ENCODE measurements at regions not wholly inside any gene's neighbourhood (a gene's known extent, or its start where the extent isn't known, plus 50 kb on each side); places are given as distances from the start of the nearest gene placed in this dataset.
A peak's percentile ranks its signal among the peaks of the same experiment; 100 is the strongest.

DNA sequence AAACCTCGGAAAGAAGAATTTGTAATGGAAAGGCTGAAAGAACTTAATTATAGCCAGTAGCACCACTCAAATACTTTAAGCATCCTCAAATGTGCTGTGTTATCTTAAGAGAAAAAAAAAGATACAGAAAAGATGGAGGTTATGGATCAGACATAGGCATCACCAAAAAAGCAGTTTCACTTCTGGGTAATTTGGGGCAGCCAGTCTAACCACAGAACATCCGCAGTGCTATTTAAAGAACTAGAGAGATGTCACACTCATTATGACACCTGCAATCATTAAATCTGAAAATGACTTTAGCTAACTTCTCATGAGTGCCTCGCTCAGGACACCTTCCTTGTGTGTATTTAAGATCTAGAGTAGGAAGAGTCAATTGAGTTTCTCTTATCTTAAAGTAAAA is 211.8 kb downstream of the RBM26 start:
- TF ChIP-seq CTCF (IDR thresholded peaks at IDR 0.05) = no peak
- no peak for TF ChIP-seq EZH2 (IDR thresholded peaks at IDR 0.05; ENCODE audit: borderline replicate concordance, insufficient read depth, low read depth, low read length, poor library complexity, severe bottlenecking)
- CTCF ChIA-PET = no interaction called here
- H3K4me1 Mint-ChIP-seq = peaks cover 62% of the 10 kb centered on the region
- H3K9me3 ChIP-seq (ENCODE audit: control extremely low read depth in 1 of 3, control insufficient read depth in 2 of 3, insufficient read depth in 1 of 3, low read length in 2 of 3) = no peaks in the 10 kb centered on the region
- no peaks in the 10 kb centered on the region for H4K20me1 ChIP-seq (ENCODE audit: control insufficient read depth, insufficient read depth, low read length, poor library complexity, severe bottlenecking)
- intact Hi-C loops (cut with micrococcal nuclease) = loop anchor here (5.0 to 10.0 kb wide), 2 partner anchors 198 to 1499 kb away; partner anchors contain the start of gene SLAIN1
- peak overlapping the region in 1 of 2 donors; percentile 47 for H3K27ac ChIP-seq (ENCODE audit: low read length in 2 of 2)
- H3K9me3 Mint-ChIP-seq (ENCODE audit: insufficient read depth) = no peaks in the 10 kb centered on the region
- WGBS (ENCODE audit: insufficient coverage) = 0% methylated on average over 1 of the region's 3 CpGs
- peak; percentile 77 for ATAC-seq (ENCODE audit: low read depth)
- H2AFZ ChIP-seq (ENCODE audit: insufficient read depth, low read depth, low read length, poor library complexity, severe bottlenecking) = no peak overlapping the region
- H3K9ac ChIP-seq (ENCODE audit: low read length) = peak overlapping the region; percentile 27
- no peaks in the 10 kb centered on the region for H3K27me3 ChIP-seq (replicated peaks in 1 of 4; ENCODE audit: control extremely low read depth in 1 of 4, control insufficient read depth in 3 of 4, insufficient read depth in 4 of 4, low read length in 3 of 4)
- H3K27me3 Mint-ChIP-seq = no peaks in the 10 kb centered on the region
- H3K4me1 ChIP-seq (ENCODE audit: control insufficient read depth in 2 of 2, insufficient read depth in 2 of 2, low read length in 2 of 2) = peaks cover 63 to 67% of the 10 kb centered on the region in 2 donors
- H3K79me2 ChIP-seq (ENCODE audit: control insufficient read depth, insufficient read depth, low read length) = no peaks in the 10 kb centered on the region
- DNase-seq = peak; percentile 86
- H3K36me3 ChIP-seq (replicated peaks in 1 of 2; ENCODE audit: control extremely low read depth in 1 of 2, control insufficient read depth in 1 of 2, extremely low read depth in 1 of 2, insufficient read depth in 2 of 2, low read length in 1 of 2) = no peaks in the 10 kb centered on the region
- POLR2A ChIA-PET = no interaction called here
- H3K4me3 ChIP-seq (ENCODE audit: control extremely low read depth in 1 of 5, extremely low read depth in 1 of 5, insufficient read depth in 1 of 5, low read depth in 2 of 5, low read length in 4 of 5) = peak overlapping the region in 2 of 5 experiments; percentile 26 to 45
- H3K4me3 Mint-ChIP-seq = peak overlapping the region; percentile 24
- H3K4me2 ChIP-seq (replicated peaks; ENCODE audit: low read depth, low read length, poor library complexity, severe bottlenecking) = peak overlapping the region; percentile 64
- H3K27ac Mint-ChIP-seq = peak overlapping the region; percentile 35

DNA sequence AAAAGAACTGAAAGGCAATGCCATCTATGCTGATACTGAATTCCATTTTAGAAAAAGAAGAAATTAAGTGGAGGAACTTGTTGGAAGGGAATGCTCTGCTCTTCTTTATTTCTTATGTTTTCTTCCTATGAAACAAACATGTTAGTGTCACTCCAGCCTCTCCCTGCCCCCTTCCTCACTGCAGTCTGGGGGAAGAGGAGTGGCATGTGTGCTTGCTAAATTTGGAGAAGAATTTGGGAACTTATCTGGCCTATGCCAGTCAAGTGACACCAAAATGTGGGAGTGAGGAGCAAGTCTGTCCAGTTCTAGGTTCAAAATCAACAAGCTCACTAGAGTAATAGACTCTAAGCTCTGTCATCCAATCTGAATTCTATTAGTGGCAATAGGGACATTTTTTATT is 214.6 kb downstream of the RBM26 start:
- Histone ChIP-seq H3K36me3 (replicated peaks in 1 of 2; ENCODE audit: control extremely low read depth in 1 of 2, control insufficient read depth in 1 of 2, extremely low read depth in 1 of 2, insufficient read depth in 2 of 2, low read length in 1 of 2) (no peaks in the 10 kb centered on the region), H2AFZ (ENCODE audit: insufficient read depth, low read depth, low read length, poor library complexity, severe bottlenecking) (no peak overlapping the region), H3K9me3 (ENCODE audit: control extremely low read depth in 1 of 3, control insufficient read depth in 2 of 3, insufficient read depth in 1 of 3, low read length in 2 of 3) (no peaks in the 10 kb centered on the region), H3K27ac (ENCODE audit: low read length in 2 of 2) (peak overlapping the region; percentile 4 to 34), H3K4me2 (replicated peaks; ENCODE audit: low read depth, low read length, poor library complexity, severe bottlenecking) (peak overlapping the region; percentile 41), H3K9ac (ENCODE audit: low read length) (peak overlapping the region; percentile 4), H3K79me2 (ENCODE audit: control insufficient read depth, insufficient read depth, low read length) (no peaks in the 10 kb centered on the region), H3K4me1 (ENCODE audit: control insufficient read depth in 2 of 2, insufficient read depth in 2 of 2, low read length in 2 of 2) (peaks cover 60 to 64% of the 10 kb centered on the region in 2 donors), H4K20me1 (ENCODE audit: control insufficient read depth, insufficient read depth, low read length, poor library complexity, severe bottlenecking) (no peaks in the 10 kb centered on the region), H3K27me3 (replicated peaks in 1 of 4; ENCODE audit: control extremely low read depth in 1 of 4, control insufficient read depth in 3 of 4, insufficient read depth in 4 of 4, low read length in 3 of 4) (no peaks in the 10 kb centered on the region), H3K4me3 (ENCODE audit: control extremely low read depth in 1 of 5, extremely low read depth in 1 of 5, insufficient read depth in 1 of 5, low read depth in 2 of 5, low read length in 4 of 5) (no peak overlapping the region)
- no peak for DNase-seq
- peaks cover 62% of the 10 kb centered on the region for H3K4me1 Mint-ChIP-seq
- ChIA-PET CTCF (no interaction called here), POLR2A (no interaction called here)
- no peak for ATAC-seq (ENCODE audit: low read depth)
- H3K4me3 Mint-ChIP-seq = peak overlapping the region; percentile 66
- H3K9me3 Mint-ChIP-seq (ENCODE audit: insufficient read depth) = no peaks in the 10 kb centered on the region
- no peaks in the 10 kb centered on the region for H3K27me3 Mint-ChIP-seq
- intact Hi-C loops (cut with micrococcal nuclease) = loop anchor here (5.0 to 10.0 kb wide), 2 partner anchors 201 to 1497 kb away; partner anchors contain the start of gene SLAIN1
- TF ChIP-seq CTCF (IDR thresholded peaks at IDR 0.05) (no peak), EZH2 (IDR thresholded peaks at IDR 0.05; ENCODE audit: borderline replicate concordance, insufficient read depth, low read depth, low read length, poor library complexity, severe bottlenecking) (no peak)
- H3K27ac Mint-ChIP-seq = peak overlapping the region; percentile 60
